Upper lobe of left lung (tissue), 6 donors: ENCODE measurements at regions not wholly inside any gene's neighbourhood (a gene's known extent, or its start where the extent isn't known, plus 50 kb on each side); places are given as distances from the start of the nearest gene placed in this dataset.
A peak's percentile ranks its signal among the peaks of the same experiment; 100 is the strongest.

ENCODE experiments used
- ATAC-seq, 2 donors: fragments of 200-7000 bp; cut with Tn5 transposase; one replicate each; pipeline ENCODE4 v1.9.1; 2022; ENCODE audit warnings: mild to moderate bottlenecking in 2 of 2, moderate library complexity in 2 of 2; ENCODE audit not compliant: low FRiP score in 2 of 2
- DNase-seq, 2 donors: peaks; one replicate each; pipeline ENCODE4 v3.0.0-alpha.2; 2019 to 2020
- H3K27ac ChIP-seq, 4 donors: fragments of 200-600 bp; sonication (generic); one replicate each; pipeline ENCODE4 v1.5.1; 2016 to 2019
- H3K27me3 ChIP-seq, 4 donors: fragments of 200-600 bp; sonication (generic); one replicate each; pipeline ENCODE4 v1.5.1; 2017 to 2019
- H3K36me3 ChIP-seq, 4 donors: fragments of 200-600 bp; sonication (generic); one replicate each; pipeline ENCODE4 v1.5.1; 2016 to 2019
- H3K4me1 ChIP-seq, 4 donors: fragments of 200-600 bp; sonication (generic); one replicate each; pipeline ENCODE4 v1.5.1; 2018 to 2019
- H3K4me3 ChIP-seq, 4 donors: fragments of 200-600 bp; sonication (generic); one replicate each; pipeline ENCODE4 v1.5.1; 2017 to 2019; ENCODE audit warnings: mild to moderate bottlenecking in 2 of 4, moderate library complexity in 1 of 4
- H3K9me3 ChIP-seq, 4 donors: fragments of 200-600 bp; sonication (generic); one replicate each; pipeline ENCODE4 v1.5.1; 2018 to 2019
- EP300 ChIP-seq, 4 donors: sonication (generic); formaldehyde crosslinking; IDR thresholded peaks; one replicate each; pipeline ENCODE4 v1.5.1; 2017; ENCODE audit warnings: antibody characterized with exemption in 4 of 4, control low read depth in 2 of 4
- POLR2A ChIP-seq, 4 donors: fragments of 450-650 bp; IDR thresholded peaks; one replicate each; pipeline ENCODE4 v1.5.1; 2016 to 2017; ENCODE audit warnings: antibody characterized with exemption in 4 of 4, mild to moderate bottlenecking in 2 of 4
- POLR2AphosphoS5 ChIP-seq, 2 donors: sonication (generic); formaldehyde crosslinking; IDR thresholded peaks; one replicate each; pipeline ENCODE4 v1.5.1; 2017; ENCODE audit warnings: antibody characterized with exemption in 2 of 2
- WGBS, 2 donors: methylation state at CpG; one replicate each; pipeline ENCODE4 v1.1.5; 2017 to 2018; 5-methylcytosine and 5-hydroxymethylcytosine counted together
- TF ChIP-seq, protein P1 (sequence below), 6 experiments: fragments of 450-650 bp in 4 of 6; fragments of 200-600 bp in 2 of 6; sonication (generic) in 2 of 6; IDR thresholded peaks; one replicate each; pipeline ENCODE4 v1.5.1; 2016 to 2019; ENCODE audit warnings: antibody characterized with exemption in 6 of 6
- donor health status: DM: no; HTN: no; CAD: no; lungs with moderate emphysema.
- donor health status: DM: no; HTN: yes; CAD: no; lungs with severe emphysema.

DNA sequence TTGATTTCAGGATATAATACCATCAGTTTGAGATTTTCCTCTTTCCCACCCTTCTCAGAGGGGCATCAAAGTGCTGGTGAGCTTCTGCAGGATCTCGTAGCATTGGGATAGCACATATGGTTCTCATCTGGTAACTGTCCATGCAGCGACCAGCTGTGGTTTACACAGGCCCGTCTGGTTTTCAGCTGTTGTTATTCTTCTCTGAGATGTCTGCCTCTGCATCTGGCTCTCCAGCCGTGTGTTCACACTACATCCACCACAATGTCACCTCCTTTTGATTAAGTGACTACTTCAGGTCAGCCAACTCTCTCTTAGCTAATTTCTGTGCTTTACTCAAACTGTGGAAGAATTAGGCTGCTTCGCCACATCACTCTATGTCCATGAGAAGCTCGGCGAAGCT, 676.7 kb upstream of the TENM3 start:
- ATAC-seq: peak in 1 of 2 donors; percentile 37

DNA sequence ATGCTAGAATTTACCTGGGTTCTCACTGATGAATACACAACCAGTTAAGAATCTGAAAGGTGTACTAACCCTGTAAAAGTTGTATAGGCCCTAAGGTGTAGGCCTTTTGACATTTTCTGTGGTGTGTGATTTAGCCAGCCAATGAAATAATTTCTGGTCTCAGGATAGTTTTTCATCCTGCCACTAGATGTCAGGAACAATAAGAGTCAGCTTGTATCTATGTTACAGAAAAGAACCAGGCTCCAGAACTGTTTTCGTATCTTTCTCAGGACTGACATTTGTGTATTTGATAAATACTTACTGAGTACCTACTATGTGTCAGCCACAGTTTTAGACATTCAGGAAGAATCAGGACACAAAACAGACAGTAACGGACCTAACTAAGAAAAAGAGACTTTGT, 673.6 kb upstream of the TENM3 start:
- Histone ChIP-seq H3K27me3 (no peaks in the 10 kb centered on the region), H3K9me3 (no peaks in the 10 kb centered on the region), H3K4me1 (no peaks in the 10 kb centered on the region), H3K36me3 (no peaks in the 10 kb centered on the region), H3K4me3 (no peak overlapping the region), H3K27ac (no peak overlapping the region)
- TF ChIP-seq, protein P1, sequence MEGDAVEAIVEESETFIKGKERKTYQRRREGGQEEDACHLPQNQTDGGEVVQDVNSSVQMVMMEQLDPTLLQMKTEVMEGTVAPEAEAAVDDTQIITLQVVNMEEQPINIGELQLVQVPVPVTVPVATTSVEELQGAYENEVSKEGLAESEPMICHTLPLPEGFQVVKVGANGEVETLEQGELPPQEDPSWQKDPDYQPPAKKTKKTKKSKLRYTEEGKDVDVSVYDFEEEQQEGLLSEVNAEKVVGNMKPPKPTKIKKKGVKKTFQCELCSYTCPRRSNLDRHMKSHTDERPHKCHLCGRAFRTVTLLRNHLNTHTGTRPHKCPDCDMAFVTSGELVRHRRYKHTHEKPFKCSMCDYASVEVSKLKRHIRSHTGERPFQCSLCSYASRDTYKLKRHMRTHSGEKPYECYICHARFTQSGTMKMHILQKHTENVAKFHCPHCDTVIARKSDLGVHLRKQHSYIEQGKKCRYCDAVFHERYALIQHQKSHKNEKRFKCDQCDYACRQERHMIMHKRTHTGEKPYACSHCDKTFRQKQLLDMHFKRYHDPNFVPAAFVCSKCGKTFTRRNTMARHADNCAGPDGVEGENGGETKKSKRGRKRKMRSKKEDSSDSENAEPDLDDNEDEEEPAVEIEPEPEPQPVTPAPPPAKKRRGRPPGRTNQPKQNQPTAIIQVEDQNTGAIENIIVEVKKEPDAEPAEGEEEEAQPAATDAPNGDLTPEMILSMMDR (IDR thresholded peaks at IDR 0.05): peak in 3 of 6 experiments; percentile 19 to 39 (median 21)
- no peak for TF ChIP-seq POLR2AphosphoS5 (IDR thresholded peaks at IDR 0.05)
- 46 to 65% methylated on average over 2 of the region's 2 CpGs for WGBS, 2 donors
- no peak for DNase-seq
- ATAC-seq: peak in 1 of 2 donors; percentile 57

More for the DNA sequence above, 676.7 kb upstream of the TENM3 start:
- no peak for DNase-seq
- no peaks in the 10 kb centered on the region for H3K4me1 ChIP-seq
- no peaks in the 10 kb centered on the region for H3K9me3 ChIP-seq
- no peaks in the 10 kb centered on the region for H3K27me3 ChIP-seq
- no peak for TF ChIP-seq POLR2A (IDR thresholded peaks at IDR 0.05)
- no peak for TF ChIP-seq POLR2AphosphoS5 (IDR thresholded peaks at IDR 0.05)
- TF ChIP-seq, protein P1 (IDR thresholded peaks at IDR 0.05): no peak
- TF ChIP-seq EP300 (IDR thresholded peaks at IDR 0.05): no peak
- WGBS, 2 donors: 55 to 60% methylated on average over 7 of the region's 7 CpGs
- no peak overlapping the region for H3K4me3 ChIP-seq
- no peak overlapping the region for H3K27ac ChIP-seq
- no peaks in the 10 kb centered on the region for H3K36me3 ChIP-seq

DNA sequence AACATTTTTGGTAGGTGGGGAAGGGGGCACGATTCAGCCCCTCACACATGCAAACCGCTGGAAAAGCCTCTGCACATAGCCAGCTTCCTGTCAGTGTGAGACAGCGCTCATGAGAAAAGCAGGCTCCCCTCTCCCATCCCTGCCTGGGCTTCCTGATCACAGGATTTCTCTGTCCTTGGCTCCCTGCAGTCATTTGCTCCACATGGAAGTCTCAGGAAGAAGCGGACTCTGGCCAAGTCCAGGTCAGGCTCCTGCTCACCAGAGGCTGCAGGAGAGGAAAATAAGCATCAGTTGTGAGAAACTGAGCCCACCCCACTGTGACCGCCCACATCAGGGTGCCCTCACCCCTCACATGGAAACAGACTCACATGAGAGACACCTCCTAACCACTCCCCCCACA, 664.3 kb upstream of the TENM3 start:
- WGBS, 2 donors: 61 to 70% methylated on average over 4 to 5 of the region's 5 CpGs
- Histone ChIP-seq H3K9me3 (no peaks in the 10 kb centered on the region), H3K36me3 (no peaks in the 10 kb centered on the region), H3K27me3 (no peaks in the 10 kb centered on the region), H3K4me3 (no peak overlapping the region), H3K27ac (no peak overlapping the region), H3K4me1 (no peaks in the 10 kb centered on the region)
- ATAC-seq (no peak), DNase-seq (no peak)
- TF ChIP-seq EP300 (IDR thresholded peaks at IDR 0.05) (no peak), POLR2A (IDR thresholded peaks at IDR 0.05) (no peak), POLR2AphosphoS5 (IDR thresholded peaks at IDR 0.05) (no peak)
- TF ChIP-seq, protein P1 (IDR thresholded peaks at IDR 0.05): no peak

DNA sequence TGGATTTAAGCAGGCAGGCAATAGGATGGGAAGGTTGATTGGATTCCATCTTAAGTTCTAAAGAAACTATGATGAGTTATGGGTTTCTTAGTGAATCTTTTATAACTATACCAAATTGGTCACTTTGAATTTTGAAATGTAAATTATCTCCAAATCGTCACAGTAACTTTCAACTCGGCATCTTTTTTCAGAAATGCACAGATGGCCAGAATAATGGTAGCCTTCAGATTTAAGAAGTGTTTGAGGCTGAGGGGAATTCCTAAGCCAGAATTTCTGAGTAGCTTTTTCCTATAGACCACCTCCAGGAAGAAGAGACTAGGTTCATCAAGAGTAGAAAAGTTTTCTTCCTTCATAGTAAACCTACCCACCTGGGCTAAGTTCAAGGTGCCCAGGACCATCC, 663.7 kb upstream of the TENM3 start:
- no peak overlapping the region for H3K27ac ChIP-seq
- WGBS, 2 donors: 83 to 87% methylated on average over 2 of the region's 2 CpGs
- H3K4me3 ChIP-seq: no peak overlapping the region
- TF ChIP-seq, protein P1 (IDR thresholded peaks at IDR 0.05): no peak
- TF ChIP-seq POLR2AphosphoS5 (IDR thresholded peaks at IDR 0.05): no peak
- TF ChIP-seq EP300 (IDR thresholded peaks at IDR 0.05): no peak
- no peak for TF ChIP-seq POLR2A (IDR thresholded peaks at IDR 0.05)
- no peaks in the 10 kb centered on the region for H3K36me3 ChIP-seq
- no peaks in the 10 kb centered on the region for H3K4me1 ChIP-seq
- DNase-seq (no peak), ATAC-seq (no peak)
- no peaks in the 10 kb centered on the region for H3K27me3 ChIP-seq
- H3K9me3 ChIP-seq: no peaks in the 10 kb centered on the region

DNA sequence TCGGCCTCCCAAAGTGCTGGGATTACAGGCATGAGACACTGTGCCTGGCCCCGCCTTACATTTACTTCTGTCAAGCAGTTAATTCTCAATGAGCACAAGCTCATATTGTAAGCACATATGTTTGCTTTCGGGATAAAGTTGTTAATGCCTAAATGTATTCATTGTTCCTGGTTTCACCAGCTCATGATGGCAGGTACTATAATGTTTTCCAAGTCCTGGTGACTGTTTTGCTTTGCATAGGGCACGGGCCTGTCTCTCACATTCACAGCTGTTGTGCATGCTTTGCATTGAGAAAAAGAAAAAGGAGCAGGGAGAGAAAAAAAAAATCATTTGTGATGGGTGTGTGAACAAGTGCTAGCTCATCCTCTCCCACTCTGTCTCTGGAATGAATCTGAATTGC, 661.2 kb upstream of the TENM3 start:
- WGBS, 2 donors: 74 to 81% methylated on average over 4 of the region's 4 CpGs
- H3K27me3 ChIP-seq: no peaks in the 10 kb centered on the region
- no peak overlapping the region for H3K4me3 ChIP-seq
- ATAC-seq: no peak
- no peaks in the 10 kb centered on the region for H3K9me3 ChIP-seq
- TF ChIP-seq POLR2AphosphoS5 (IDR thresholded peaks at IDR 0.05): no peak
- TF ChIP-seq, protein P1 (IDR thresholded peaks at IDR 0.05): no peak
- no peak for TF ChIP-seq POLR2A (IDR thresholded peaks at IDR 0.05)
- no peak for TF ChIP-seq EP300 (IDR thresholded peaks at IDR 0.05)
- H3K27ac ChIP-seq: no peak overlapping the region
- DNase-seq: no peak
- H3K4me1 ChIP-seq: no peaks in the 10 kb centered on the region
- H3K36me3 ChIP-seq: no peaks in the 10 kb centered on the region
